HG03139 (cell line): ENCODE measurements at regions not wholly inside any gene's neighbourhood (a gene's known extent, or its start where the extent isn't known, plus 50 kb on each side); places are given as distances from the start of the nearest gene placed in this dataset.

Experiments
- ATAC-seq: cut with Tn5 transposase; IDR thresholded peaks from one replicate; pipeline ENCODE4 v1.9.1; 2021; ENCODE audit not compliant: unreplicated experiment

DNA sequence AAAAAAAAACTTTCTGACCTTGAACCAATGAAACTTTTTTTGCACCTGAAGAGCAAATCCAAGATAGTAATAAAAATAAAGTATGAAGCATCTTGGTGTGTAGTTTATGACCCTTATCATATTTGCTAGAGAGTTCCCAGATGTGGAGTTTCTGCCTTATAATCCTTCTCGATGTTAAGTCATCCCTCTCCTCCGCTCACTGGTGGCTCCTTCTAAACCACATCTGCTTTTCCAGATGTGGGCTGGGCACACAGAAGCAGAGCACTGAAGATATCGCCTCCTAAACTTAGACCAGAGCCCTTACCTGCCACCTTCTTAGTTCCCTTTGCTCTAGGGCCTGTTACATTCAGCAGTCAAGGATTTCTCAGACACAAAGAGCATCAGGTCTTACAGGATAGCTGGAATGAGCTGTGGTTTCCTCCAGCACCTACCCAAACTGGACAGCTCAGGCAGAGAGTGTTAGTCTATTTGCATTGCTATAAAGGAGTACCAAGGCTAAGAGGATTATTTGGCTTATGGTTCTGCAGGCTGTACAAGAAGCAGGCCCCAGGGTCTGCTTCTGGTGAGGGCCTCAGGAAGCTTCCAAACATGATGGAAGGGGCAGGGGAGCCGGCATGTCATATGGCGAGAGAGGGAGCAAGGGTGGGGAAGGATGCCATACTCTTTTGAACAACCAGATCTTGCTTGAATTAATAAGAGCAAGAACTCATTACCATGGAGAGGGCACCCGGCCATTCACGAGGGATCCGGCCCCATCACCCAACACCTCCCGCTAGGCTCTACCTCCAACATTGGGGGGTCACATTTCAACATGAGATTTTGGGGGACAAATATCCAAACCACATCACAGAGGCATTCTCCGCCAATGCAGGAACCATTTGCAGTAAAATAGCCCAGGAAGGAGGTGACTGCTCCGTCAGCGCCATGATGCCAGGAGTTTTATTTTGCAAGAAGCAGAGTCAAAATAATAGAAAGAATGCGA is 75.6 kb upstream of the HELT start:
- ATAC-seq: no peak

- ATAC-seq: no peak
Observed at GRCh38 chr4:184949020-184949419, 69.3 kb upstream of the HELT start.

DNA sequence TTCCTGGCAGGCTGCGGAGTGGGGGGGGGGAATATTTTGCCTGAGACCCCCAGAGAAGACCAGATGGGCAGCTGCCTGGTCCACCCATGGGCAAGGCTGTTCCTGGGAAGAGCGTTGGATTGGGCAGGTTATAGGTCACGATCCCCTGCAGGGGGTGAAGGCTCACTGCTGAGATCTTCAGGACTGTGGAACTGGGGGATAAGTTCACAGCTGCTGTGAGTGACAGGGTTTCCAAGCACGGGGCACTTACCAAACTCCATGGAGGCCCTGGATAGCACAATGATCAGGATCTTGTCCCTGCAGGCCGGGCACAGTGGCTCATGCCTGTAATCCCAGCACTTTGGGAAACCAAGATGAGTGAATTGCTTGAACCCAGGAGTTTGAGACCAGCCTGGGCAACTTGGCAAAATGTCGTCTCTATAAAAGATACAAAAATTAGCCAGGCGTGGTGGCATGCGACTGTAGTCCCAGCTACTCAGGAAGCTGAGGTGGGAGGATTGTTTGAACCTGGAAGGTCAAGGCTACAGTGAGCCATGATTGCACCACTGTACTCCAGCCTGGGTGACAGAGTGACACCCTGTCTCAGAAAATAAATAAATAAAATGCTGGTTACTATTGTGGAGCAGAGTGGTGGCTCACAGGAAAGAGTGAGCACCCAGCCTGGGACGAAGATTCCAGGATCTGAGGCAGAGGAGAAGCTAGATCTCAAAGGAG is 68.0 kb upstream of the HELT start:
- no peak for ATAC-seq

GRCh38 chr4:184950926-184951325 is 67.4 kb upstream of the HELT start:
- ATAC-seq: no peak

DNA sequence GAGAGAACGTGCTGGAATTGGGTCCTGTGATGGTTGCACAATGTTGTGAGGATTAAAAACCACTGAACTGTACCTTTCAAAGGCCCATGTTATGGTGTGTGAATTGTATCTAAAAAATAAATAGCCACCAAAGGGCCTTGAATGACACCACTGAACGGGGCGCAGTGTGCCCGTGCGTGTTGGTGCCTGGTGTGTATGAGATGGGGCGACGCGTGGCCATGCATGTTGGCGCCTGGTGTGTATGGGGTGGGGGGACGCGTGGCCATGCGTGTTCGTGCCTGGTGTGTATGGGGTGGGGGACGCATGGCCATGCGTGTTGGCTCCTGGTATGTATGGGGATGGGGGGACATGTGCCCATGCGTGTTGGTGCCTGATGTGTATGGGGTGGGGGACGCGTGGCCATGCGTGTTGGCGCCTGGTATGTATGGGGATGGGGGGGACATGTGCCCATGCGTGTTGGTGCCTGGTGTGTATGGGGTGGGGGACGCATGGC is 66.6 kb upstream of the HELT start:
- no peak for ATAC-seq

- ATAC-seq: no peak
Observed at GRCh38 chr4:184952522-184952921, 65.8 kb upstream of the HELT start.

- no peak for ATAC-seq
Observed at GRCh38 chr4:184953421-184953945, 64.8 kb upstream of the HELT start.

DNA sequence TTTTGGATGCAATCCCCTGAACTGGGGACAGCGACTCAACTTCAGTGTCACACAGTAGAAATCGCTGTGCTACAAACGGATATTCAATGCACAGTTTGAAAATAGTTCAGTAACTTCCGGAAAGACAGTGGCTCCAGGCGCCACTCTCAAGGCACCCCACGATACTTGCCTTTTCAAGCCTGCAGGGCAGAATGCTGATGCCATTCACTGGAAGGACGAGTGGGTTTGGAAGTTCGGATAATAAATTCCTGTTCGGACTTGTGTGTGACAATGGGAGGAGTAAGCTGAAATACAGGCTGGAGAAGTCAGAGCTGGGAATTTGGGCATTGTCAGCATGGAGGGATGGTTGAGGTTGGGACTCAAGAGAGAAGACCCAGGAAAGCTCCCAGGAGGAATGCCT is 64.3 kb upstream of the HELT start:
- no peak for ATAC-seq

DNA sequence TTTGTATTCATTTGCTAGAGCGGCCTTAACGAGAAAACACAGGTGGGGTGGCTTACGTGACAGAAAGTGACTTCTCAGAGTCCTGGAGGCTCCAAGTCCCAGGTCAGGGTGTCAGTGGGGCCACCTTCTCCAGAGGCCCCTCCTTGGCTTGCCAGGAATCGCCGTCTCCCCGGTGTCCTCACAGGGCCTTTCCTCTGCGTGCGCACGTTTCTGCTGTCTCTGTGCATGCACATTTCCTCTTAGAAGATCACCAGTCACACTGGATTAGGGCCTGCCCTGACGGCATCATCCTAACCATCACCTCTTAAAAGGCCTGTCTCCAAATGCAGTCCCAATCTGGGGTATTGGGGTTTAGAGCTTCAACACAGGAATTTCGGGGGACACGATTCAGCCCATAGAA is 63.8 kb upstream of the HELT start:
- ATAC-seq: no peak

GRCh38 chr4:184955116-184955515 is 63.2 kb upstream of the HELT start:
- ATAC-seq: no peak

DNA sequence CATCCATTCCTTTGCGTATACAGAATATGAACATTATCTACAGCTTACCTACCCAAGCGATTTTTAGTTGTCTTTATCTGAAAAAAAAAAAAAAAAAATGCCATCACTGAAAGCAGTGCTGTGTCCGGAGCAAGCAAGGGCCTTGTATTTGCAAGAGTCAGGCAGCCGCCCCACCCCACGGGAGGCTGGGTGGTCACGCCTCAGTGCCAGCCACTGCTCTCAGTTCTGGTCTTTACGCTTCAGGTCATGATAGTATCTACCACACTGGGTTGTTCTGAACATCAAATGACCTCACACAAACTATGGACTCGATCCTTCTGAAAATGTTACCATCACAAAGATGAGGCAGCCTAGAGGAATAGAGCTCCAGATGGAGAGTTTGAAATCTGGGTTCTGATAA is 62.7 kb upstream of the HELT start:
- no peak for ATAC-seq

- no peak for ATAC-seq
Observed at GRCh38 chr4:184957446-184958115, 60.7 kb upstream of the HELT start.

DNA sequence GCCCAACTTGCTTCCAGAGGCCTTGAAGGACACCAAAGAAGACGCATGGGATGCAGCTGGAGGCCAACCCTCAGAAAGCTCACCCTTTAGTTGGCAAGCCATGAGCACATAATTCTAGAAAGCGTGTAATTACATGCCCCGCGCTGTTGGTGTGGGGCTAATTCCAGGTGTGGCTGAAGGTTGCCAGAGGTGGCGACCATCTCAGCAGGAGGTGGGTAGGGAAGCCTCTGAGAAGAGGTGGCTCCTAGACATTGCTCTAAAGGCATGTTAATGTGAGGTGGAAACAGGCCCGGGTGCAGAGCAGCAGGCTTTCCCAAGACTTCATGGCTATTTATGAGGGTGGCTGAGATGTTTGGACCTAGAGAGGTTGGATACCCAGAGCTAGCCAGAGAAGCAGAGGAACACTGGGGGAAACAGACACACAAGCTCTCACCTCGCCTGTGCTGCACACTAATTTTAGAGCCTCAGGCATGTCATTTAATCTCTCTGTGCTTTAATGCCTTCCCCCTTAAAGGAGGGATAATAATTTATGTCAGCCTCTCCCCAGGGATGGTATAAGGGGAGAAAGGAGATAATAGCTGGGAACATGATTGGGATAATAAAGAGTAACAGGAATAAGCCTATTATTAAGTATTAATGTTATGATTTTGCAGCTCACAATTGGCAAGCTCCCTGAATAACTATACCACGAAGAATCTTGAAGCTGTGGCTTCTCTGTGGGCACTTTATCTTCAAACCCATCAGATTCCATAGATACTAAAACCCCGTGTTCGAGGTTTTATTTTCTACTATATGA is 60.0 kb upstream of the HELT start:
- ATAC-seq: no peak

- no peak for ATAC-seq
Observed at GRCh38 chr4:184958923-184959210, 59.4 kb upstream of the HELT start.

GRCh38 chr4:184959309-184959708 is 59.0 kb upstream of the HELT start:
- no peak for ATAC-seq

- ATAC-seq: no peak
Observed at GRCh38 chr4:184959786-184960185, 58.5 kb upstream of the HELT start.

- ATAC-seq: no peak
Observed at GRCh38 chr4:184960505-184960971, 57.8 kb upstream of the HELT start.

- ATAC-seq: no peak
Observed at GRCh38 chr4:184961660-184962059, 56.6 kb upstream of the HELT start.

DNA sequence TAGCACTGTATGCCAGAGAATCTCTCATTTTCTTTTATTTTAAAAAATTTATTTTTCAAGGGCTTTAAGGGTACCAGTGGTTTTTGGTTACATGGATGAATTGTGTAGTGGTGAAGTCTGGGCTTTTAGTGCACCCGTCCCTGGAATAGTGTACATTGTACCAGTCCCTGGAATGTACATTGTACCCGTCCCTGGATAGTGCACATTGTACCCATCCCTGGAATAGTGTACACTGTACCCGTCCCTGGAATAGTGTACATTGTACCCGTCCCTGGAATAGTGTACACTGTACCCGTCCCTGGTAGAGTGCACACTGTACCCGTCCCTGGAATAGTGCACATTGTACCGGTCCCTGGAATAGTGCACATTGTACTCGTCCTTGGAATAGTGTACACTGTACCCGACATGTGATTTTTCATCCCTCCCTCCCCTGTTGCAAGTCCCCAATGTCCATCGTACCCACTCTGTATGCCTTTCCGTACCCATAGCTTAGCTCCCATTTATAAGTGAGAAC is 56.1 kb upstream of the HELT start:
- no peak for ATAC-seq
